Stimulated activated naive CD8-positive, alpha-beta T cell treated with anti-CD3 and anti-CD28 coated beads, Interleukin-15, Interleukin-2, amounts not matched to agents 100 U/mL and 50 U/mL, for 24 hours (primary cell): ENCODE measurements at regions not wholly inside any gene's neighbourhood (a gene's known extent, or its start where the extent isn't known, plus 50 kb on each side); places are given as distances from the start of the nearest gene placed in this dataset.
"Not testable (repeated sequence)": the region's sequence is repeated elsewhere in the genome, so short reads cannot be mapped to it uniquely, and the experiment has no call there.

Experiments
- ATAC-seq: fragments of 150-1000 bp; cut with Tn5 transposase; one replicate; pipeline ENCODE4 v1.10.0; 2021
- DNase-seq: peaks from one replicate; pipeline ENCODE4 v3.0.0; 2021

- no peak for DNase-seq
- no peak for ATAC-seq
These were observed 60.2 kb downstream of the TFPI2 start for GRCh38 chr7:93830141-93830925.

GRCh38 chr7:93828260-93828659 is 62.3 kb downstream of the TFPI2 start:
- DNase-seq, result no peak
- ATAC-seq, result no peak

- ATAC-seq (no peak), DNase-seq (no peak)
These were observed 66.9 kb downstream of the TFPI2 start for GRCh38 chr7:93823621-93824020.

- ATAC-seq, result no peak
These were observed 69.1 kb downstream of the TFPI2 start for GRCh38 chr7:93821463-93821862.

GRCh38 chr7:93819699-93820098 is 70.9 kb downstream of the TFPI2 start:
- ATAC-seq (no peak), DNase-seq (no peak)

More at GRCh38 chr7:93821463-93821862, 69.1 kb downstream of the TFPI2 start:
- DNase-seq, result no peak

- no peak for ATAC-seq
- DNase-seq, result no peak
These were observed 73.0 kb downstream of the TFPI2 start for GRCh38 chr7:93817526-93817925.

- DNase-seq (no peak), ATAC-seq (no peak)
These were observed 73.5 kb downstream of the TFPI2 start for GRCh38 chr7:93817004-93817403.

- DNase-seq, result no peak
- no peak for ATAC-seq
These were observed 77.0 kb downstream of the TFPI2 start for GRCh38 chr7:93813514-93813913.

- DNase-seq, result no peak
- no peak for ATAC-seq
These were observed 78.5 kb downstream of the TFPI2 start for GRCh38 chr7:93812061-93812460.

GRCh38 chr7:93811198-93811597 is 79.4 kb downstream of the TFPI2 start:
- DNase-seq, result no peak
- no peak for ATAC-seq

- ATAC-seq (no peak), DNase-seq (no peak)
These were observed 80.0 kb downstream of the TFPI2 start for GRCh38 chr7:93810561-93810960.

GRCh38 chr7:93804726-93805125 is 85.8 kb downstream of the TFPI2 start:
- ATAC-seq, result no peak
- DNase-seq, result no peak

GRCh38 chr7:93799750-93800357 is 90.7 kb downstream of the TFPI2 start:
- ATAC-seq (no peak), DNase-seq (no peak)

- not testable (repeated sequence) for DNase-seq, ATAC-seq
These were observed 97.4 kb downstream of the TFPI2 start for GRCh38 chr7:93793084-93793697.

- ATAC-seq, result no peak
- DNase-seq, result no peak
These were observed 111.4 kb downstream of the TFPI2 start for GRCh38 chr7:93779115-93779514.

GRCh38 chr7:93778384-93778783 is 112.2 kb downstream of the TFPI2 start:
- ATAC-seq (no peak), DNase-seq (no peak)

- ATAC-seq, result no peak
These were observed 117.1 kb downstream of the TFPI2 start for GRCh38 chr7:93773446-93773845.

GRCh38 chr7:93765475-93765874 is 125.1 kb downstream of the TFPI2 start:
- DNase-seq, result no peak
- no peak for ATAC-seq

More at GRCh38 chr7:93773446-93773845, 117.1 kb downstream of the TFPI2 start:
- no peak for DNase-seq

GRCh38 chr7:93758631-93759030 is 131.9 kb downstream of the TFPI2 start:
- no peak for ATAC-seq
- DNase-seq, result no peak

- DNase-seq (no peak), ATAC-seq (no peak)
These were observed 133.1 kb downstream of the TFPI2 start for GRCh38 chr7:93757426-93757825.

- DNase-seq (no peak), ATAC-seq (no peak)
These were observed 133.7 kb downstream of the TFPI2 start for GRCh38 chr7:93756890-93757289.

GRCh38 chr7:93751421-93751820 is 139.1 kb downstream of the TFPI2 start:
- ATAC-seq (no peak), DNase-seq (no peak)

- no peak for DNase-seq
- ATAC-seq, result no peak
These were observed 139.6 kb downstream of the TFPI2 start for GRCh38 chr7:93750986-93751385.
